ENCODE measurements at regions not wholly inside any gene's neighbourhood (a gene's known extent, or its start where the extent isn't known, plus 50 kb on each side); places are given as distances from the start of the nearest gene placed in this dataset.

DNA sequence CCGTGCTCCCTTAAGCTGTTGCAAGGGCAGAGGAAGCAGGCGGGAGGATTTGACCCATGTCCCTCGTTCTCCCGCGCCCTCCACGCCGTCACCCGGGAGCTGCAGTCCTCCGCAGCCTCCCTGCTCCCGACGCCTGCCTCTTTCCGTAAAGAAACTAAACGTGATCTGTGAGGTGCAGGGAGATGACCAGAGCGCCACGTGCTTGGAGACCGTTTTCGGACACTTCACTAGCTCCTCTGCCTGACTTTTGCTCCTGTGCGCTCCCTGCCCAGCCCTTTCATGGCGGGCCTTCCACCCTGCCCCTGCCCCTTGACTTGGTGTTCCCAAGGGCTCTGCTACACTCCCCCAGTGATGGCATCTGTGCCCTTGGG, 171.2 kb downstream of the LSM5 start:
- TF ChIP-seq ZNF565 (CRISPR knock-in tag; conservative IDR thresholded peaks at IDR 0.05; ENCODE audit: low read depth) = no peak
- TF ChIP-seq RARB (CRISPR knock-in tag; IDR thresholded peaks at IDR 0.05) = no peak
- no peak for TF ChIP-seq PATZ1 (CRISPR knock-in tag; IDR thresholded peaks at IDR 0.05; ENCODE audit: borderline replicate concordance)
- TF ChIP-seq, protein P1, sequence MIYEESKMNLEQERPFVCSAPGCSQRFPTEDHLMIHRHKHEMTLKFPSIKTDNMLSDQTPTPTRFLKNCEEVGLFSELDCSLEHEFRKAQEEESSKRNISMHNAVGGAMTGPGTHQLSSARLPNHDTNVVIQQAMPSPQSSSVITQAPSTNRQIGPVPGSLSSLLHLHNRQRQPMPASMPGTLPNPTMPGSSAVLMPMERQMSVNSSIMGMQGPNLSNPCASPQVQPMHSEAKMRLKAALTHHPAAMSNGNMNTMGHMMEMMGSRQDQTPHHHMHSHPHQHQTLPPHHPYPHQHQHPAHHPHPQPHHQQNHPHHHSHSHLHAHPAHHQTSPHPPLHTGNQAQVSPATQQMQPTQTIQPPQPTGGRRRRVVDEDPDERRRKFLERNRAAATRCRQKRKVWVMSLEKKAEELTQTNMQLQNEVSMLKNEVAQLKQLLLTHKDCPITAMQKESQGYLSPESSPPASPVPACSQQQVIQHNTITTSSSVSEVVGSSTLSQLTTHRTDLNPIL (CRISPR knock-in tag; IDR thresholded peaks at IDR 0.05; ENCODE audit: low read depth) = no peak
- TF ChIP-seq ZNF70 (CRISPR knock-in tag; IDR thresholded peaks at IDR 0.05) = no peak
- TF ChIP-seq ARNTL (CRISPR knock-in tag; IDR thresholded peaks at IDR 0.05; ENCODE audit: borderline replicate concordance, low read depth) = no peak
- TF ChIP-seq ZC3H10 (CRISPR knock-in tag; IDR thresholded peaks at IDR 0.05) = no peak
